ENCODE measurements at regions not wholly inside any gene's neighbourhood (a gene's known extent, or its start where the extent isn't known, plus 50 kb on each side); places are given as distances from the start of the nearest gene placed in this dataset.

DNA sequence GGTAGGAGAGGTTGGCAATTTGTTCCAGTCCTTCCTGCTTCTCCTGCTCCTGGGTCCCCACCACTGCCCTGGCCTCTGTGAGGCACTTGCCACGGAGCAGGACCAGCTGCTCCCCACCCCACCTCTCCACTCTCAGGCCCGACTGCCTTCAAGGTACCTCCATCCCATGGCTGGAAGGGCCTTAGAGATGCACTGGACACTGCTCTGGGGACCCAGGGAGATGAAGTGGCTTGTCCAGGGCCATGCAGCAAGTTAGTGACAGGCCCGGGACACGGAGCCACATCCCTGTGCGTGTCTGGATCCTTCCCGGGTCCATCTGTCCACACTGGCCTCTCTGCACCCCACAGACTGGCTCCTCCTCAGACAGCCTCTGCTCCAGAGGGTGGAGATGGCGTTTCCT is 105.3 kb downstream of the CPZ start:
- no peak for DNase-seq

DNA sequence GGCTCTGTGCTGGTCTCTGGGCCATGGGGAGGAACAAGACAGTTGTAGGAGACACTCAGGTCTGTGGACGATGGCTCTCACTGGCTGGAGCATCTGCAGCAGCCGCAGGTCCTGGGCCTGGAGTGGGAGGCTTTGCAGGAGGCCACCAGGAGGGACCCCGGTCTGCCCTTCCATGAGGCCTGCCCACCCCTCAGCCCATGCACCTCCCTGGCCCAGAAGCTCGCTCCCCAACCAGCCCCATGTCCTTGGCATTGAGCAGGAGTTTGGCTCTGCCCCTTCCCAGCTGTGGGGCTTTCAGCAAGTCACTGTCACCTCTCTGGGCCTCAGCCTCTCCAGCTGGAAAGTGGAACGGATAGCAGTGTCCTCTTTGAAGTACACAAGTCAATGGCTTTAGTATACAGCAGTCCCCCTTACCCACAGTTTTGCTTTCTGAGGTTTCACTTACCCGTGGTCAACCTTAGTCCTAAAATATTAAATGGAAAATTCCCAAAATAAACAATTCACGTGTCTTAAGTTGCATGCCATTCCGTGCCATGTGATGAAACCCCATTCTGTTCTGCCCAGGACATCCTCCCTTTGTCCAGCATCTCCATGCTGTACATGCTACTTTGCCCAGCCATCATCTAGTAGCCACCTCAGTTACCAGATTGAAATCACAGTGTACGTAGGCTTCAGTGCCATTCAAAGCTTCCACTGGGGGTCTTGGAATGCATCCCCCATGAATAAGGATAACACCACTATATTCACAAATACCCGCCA is 104.0 kb downstream of the CPZ start:
- DNase-seq = no peak

DNA sequence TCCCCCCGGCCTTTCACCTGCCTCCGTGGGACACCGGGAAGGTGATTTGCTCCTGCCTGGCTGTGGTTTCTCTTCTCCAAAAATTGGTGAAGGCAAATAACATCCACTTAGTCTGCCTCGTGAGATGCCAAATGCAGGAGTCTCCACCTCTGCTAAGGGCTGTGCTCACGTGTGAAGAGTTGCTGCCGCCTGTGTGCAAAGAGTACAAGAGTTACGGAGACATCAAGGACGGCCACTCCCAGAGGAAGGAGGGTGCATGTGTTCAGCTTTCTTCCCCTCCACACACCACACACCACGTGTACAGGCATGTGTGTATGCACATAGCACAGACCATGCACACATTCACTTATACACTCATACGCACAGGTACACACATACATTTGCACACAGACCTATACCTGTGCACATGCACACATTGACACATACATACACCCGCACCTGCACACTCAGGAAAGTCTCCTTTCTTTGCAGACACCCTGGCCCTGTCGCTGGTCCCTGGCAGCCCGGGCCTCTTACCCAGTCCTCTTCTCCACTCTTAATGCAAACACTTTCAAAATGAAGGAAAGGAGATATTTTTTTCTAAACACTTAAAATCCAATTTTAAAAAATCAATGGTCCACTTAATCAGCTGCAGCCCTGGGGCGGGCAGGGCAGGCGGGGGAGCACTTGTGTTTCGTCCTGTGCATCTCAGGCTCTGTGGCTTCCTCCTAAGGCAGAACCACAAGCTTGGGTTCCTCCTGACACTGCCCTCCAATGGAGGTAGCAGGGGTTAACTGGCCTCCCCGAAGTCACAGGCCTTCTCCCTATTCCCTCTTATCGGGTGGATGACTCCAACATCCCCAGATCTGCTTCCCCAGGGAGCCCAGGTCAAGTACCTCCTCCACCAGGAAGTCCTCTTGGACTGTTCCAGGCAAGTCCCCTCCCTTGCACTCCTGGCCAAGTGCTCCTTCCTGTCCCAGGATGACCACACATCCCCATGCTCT is 103.0 kb downstream of the CPZ start:
- no peak for DNase-seq

DNA sequence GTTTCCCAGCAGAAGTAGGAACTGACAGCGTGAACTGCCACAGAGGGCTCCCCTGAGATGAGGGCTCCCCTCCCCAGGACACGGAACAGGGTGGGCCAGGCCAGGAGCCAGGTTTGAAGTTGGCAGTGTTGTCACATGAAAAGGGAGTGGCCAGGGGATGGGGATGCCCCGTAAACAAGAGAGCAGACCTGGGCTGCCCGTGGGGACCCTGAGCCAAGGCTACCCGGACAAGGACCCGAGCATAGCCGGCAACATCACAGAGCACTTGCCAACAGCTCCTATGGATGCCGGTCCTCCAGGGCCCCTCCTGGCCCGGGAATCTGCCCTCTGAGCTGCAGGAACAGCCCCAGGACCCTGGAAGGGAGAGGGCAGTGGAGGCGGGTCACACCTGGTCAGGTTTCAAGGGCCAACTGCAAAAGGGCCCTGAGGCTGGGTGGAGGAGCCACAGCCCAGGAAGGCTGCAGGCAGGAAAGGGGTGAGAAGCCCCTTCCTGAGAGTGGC is 102.1 kb downstream of the CPZ start:
- no peak for DNase-seq

DNA sequence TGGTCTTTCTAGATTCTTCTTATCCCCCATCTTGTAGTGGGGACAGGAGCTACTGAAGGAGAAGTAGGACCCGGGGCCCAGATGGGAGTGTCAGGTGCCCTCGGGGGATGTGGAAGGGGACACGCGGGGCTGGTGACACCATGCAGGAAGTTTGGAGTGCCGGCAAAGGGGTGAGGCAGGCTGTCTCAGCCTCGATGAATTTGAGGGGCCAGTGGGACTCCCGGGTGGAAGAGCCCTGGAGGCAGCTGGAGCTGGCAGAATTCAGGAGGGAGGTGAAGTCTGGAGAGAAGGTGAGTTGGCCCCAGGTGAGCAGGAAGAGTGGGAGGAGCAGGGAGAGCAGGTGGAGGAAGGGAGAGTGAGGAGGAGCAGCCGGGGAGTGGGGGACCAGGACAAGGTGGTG is 101.7 kb downstream of the CPZ start:
- no peak for DNase-seq

DNA sequence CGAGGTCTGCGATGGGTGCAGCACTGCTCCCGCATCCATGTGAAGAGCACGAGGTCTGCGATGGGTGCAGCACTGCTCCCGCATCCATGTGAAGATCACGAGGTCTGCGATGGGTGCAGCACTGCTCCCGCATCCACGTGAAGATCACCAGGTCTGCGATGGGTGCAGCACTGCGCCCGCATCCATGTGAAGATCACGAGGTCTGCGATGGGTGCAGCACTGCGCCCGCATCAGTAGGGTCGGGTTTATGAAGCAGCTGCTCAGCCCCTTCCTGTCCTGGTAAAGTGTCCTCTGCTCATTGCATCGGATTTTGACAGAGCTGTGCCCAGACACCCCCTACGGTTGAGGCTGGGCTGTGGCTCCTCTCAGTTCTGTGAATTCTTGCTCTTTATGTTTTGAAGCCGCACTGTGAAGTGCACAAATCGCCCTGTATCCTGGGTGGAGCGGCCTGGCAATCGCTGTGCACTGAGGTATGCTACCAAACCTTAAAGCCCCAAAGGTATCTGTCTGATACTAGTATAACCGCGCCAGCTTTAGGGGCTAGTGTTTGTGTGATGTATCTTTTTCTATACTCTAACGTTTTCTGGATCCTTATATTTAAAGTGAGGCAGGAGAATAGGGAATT is 98.7 kb downstream of the CPZ start:
- no peak for DNase-seq

DNA sequence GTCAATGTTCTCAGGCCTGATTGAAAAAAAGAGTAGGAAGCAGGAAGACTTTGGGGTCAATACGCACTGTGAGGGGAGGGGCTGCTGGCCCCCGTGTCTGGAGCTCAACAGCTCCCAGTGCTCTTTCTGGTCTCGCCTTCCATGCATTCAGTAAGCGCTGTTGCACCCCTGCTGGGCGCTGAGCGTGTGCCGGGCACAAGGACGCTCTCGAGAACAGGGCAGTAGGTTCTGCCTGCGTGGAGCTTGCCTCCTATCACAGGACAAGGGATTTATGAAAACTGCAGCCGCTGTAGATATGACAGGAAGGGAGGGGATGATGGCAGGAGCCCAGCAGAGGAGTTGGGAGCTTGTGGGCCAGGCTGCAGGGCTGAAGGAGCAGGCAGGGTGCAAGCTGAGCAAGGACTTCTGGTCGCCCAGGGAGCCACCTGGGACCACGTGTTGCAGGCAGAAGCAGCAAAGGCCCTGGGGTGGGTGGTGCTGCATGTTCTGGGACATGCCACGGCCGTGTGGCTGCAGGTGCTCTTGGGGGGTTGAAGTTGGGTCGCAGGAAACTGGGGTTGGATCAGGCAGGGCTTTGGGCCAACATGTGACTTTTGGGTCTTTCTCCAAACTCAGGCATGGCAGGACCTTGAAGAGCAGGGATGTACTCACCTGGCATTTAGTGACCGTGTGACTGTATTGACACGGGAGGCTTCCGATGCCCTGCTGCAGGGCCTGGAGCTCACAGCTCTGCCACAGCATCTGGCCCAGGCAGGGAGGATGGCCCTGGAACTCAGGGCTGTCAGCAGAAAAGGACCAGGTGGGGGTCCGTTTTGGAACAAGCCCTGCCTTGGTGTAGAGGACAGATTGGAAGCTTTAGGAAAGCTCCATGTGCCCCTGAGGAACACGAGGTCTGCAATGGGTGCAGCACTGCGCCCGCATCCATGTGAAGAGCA is 97.9 kb downstream of the CPZ start:
- DNase-seq = no peak

DNA sequence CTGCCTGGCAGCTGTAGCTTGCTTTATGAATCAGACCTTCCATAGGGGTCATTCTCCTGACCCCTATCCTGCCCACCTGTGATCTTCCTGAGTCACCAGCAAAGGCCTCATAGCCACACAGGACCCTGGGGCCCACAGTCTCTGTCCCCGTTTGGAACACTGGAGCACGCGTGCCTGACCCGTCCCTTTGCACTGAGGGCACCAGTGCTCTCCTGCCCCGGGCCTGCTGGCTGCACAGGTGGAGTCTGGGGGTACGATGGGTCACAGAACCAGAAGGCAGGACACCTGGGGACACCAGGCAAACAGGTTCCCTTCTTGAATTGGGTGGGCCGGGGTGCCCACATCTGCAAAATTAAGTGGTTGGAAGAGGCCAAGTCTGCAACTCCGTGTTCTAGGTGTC is 97.2 kb downstream of the CPZ start:
- no peak for DNase-seq

DNA sequence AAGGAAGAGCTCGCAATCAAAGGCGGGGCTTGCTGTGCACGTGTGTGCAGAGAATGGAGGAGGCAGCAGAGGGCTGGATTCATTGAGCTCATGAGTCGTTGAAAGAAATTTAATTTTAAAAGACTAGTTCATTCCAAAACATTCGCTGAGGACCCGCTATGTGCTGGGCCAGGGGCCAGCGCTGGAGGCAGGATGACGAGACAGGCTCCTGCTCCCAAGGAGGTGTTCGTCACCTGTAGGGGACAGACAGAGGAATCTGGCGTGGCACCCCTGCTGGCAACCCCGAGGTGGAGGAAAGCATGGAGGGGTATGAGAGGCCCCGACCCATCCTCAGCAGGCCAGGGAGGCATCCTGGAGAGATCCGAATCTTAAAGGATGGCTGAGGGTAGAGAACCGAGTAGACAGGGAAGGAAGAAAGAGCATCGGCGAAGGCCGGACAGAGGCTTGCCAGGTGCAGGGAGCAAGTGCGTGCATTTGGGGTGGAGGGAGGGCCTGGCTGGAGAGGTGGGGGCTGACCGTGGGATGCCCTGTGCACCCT is 96.4 kb downstream of the CPZ start:
- no peak for DNase-seq

DNA sequence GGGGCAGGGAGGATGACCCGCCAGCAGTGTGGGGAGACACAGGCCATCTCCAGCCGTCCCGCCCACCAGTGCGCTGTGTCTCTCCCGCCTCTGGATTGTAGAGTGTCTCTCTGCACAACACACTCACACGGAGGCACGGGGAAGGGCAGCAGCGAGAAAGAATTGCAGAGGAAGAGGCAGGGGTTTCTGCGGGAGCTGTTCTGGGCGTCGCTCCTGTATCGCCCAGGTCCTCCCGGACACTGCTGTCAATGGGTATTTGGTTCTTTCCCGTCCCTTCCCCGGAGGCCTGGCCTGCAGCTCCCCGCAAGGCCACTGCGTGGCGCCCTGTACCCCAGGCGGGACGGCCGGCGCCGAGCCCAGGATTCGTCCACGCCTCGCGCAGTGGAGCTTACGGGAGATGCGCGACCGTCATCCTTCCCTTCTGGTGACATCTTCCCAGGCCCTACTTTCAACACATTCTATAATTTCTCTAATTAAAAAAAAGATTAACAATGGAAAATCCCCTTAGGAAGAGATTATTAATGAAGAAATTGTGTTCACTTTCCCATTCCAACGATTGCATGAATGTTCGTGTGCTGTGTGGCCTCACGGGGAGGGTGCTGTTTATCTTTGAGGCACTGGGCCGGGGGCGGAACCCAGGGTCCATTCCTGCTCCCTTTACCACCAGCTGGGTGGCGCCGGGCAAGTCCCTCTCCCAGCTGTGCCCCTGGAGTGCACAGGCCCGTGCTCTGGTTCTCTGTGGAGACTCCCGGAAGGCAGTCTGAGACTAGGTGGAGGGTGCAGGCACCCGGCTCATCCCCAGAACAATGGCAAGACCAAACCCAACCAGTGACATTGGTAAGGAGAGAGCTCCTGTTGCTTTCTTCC is 95.7 kb downstream of the CPZ start:
- DNase-seq = peak; percentile 16

DNA sequence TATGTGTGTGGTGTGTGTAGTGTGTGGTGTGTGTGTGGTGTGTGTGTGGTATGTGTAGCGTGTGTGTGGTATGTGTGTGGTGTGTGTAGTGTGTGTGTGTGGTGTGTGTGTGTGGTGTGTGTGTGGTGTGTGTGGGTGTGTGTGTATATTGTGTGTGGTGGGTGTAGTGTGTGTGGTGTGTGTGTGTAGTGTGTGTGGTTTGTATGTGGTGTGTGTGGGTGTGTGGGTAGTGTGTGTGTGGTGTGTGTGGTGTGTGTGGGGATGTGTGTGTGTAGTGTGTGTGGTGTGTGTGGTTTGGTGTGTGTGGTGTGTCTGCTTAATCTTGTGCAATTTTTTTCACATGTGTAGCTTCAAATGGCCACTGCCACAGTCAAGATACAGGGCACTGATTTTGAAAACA is 94.5 kb downstream of the CPZ start:
- no peak for DNase-seq

DNA sequence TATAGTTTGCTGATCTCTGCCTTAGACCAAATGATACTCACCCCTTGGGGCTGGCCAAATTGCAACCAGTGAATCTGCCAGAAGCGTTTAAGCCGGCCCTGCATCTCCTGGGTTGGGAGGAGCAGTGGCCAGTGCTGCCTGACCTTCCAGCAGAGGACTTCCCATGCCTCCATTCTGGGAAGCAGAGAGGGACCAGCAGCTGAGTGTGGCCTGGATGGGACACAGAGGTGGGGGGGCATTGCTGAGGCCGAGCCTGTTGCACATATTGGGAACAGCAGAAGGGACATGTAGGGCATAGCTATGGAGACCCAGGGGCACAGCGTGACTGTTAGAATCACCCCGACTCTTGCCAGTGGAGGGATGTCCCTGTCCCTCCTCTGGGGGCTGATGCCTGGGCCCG is 93.3 kb downstream of the CPZ start:
- DNase-seq = no peak

DNA sequence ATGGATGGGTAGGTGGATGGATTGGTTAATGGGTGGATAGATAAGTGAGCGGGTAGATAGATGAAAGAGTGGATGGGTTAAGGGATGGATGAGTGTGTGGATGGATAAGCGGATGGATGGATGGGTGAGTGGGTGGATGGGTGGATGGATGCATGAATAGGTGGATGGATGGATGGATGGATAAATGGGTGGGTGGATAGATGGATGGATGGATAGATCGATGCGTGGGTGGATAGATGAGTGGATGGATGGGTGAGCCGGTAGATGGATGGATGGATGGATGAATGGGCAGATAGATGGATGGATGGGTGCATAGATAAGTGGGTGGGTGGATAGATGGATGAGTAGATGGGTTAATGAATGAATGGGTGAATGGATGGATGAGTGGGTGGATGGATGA is 90.9 kb downstream of the CPZ start:
- DNase-seq = no peak

DNA sequence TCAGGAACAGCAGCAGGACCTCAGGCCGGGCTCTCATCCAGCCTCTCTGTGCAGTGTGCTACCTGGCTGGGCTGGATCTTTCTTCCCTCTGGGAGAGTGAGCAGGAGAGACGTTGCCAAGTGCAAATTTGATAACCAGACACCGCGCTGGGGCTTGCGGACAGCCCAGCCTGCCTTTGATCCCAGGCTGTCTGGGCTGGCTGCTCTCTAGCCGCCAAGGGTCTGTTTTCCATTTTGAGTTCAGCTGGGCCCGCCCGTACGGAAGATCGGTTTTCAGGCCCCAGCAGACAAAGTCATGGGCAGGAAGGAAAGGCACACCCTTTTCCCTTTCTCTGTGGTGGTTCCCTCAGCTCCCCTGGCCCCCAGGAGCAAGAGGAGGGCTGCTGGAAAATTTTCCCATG is 90.2 kb downstream of the CPZ start:
- no peak for DNase-seq

DNA sequence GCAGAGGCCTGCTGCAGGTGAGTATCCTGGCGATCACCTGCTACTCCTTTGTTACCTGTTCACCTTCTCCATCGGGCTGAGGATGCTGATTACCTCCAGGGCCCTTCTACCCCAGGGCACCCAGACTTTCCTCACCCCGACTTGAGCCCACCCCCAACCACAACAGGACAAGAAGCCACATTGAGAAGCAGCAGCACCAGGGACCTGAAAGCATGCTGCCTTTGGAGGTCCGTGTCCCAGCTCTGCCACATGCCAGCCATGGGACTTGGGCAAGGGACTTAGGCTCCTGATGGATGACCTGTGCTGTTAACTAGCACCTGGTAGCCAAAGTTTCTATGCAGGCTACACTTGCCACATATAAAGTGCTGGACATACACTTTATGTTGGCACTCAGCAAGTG is 89.7 kb downstream of the CPZ start:
- DNase-seq = no peak

DNA sequence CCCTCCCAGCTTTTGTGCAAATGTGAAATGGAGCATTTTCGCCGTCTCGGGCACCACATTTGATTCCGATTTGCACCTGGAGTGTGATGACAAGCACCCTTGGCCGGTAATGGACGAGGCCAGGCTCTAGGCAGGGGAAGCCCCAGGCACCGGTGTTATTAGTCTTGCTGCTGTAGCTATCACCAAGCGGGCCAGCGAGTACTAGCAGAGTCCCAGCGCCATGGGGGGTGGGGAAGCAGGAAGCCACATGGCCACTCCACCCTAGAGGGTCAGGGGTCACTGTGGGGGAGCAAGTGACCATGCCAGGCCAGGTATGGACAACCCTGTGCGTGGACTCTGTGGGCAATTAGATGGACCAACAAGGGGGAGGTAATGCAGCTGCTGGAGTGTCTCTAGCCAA is 88.8 kb downstream of the CPZ start:
- no peak for DNase-seq

DNA sequence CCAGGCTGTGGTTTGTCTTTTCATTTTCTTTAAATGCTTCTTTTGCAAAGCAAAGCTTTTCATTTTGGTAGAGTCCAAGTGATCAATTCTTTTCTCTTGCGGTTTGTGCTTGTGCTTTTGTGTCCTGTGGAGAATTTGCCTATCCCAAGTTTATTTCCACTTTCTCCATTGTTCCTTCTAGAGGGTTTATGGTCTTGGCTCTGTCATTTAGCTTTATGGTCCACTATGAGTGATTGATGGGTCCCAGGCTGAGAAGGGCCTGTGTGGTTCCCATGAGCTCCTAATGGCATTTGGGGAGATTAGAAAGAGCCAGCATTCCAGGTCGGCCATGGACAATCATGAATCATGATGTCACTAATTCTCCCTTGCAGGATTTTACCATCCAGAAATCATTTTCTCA is 86.5 kb downstream of the CPZ start:
- DNase-seq = no peak

DNA sequence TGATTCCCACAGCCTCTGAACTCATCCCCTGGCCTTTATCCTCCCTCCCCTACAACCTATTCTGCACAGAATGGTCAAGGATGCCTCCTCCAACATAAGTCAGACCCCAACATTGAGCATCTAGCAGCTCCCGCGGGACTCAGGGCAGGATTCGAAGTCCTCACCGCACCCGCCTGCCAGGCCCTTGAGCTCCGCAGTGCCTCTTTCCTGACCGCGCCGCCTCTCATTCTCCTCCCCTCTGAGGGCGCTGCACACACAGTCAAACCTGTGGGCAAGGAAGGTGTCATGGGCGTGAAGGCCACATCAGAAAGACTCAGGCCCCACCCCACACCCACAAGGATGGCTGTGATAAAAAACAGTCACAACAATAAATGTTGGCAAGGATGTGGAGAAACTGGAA is 84.1 kb downstream of the CPZ start:
- no peak for DNase-seq

DNA sequence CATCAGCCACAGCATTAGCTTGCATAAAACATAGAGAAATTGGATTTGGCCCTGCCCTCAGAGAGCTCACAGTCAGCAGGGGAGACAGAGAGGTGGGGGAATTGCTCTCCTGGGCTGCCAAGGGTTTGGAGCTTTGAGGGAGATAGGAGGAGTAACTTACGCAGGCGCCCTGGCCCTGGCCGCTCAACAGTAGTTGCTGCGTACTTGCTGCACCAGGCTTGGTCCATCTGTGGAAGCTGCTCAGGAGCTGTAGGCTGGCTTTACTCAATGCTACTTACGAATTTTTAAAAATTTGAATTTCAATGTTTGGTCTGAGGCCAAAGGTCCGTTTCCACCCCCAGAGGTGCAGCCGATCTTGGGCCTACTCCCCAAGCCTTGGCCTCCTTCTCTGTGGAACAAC is 83.3 kb downstream of the CPZ start:
- no peak for DNase-seq

DNA sequence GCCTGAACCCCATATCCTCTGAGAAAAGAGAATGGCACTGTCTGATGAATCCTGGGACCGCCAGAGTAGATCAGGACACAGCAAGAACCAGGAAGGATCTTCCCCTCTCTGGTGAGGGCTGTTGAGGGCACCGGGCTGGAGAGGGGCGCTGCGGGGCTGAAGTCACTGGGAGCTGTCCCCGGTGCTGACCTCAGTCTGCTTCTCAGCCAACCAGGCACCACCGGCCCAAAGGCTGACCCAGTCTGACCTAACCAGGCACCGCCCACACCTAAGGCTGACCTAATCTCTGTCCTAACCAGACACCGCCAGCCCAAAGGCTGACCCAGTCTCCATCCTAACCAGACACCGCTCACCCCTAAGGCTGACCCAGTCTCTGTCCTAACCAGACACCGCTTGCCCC is 82.8 kb downstream of the CPZ start:
- peak; percentile 26 for DNase-seq

Data from fibroblast of skin of back (primary cell).